Upper lobe of left lung (tissue), 4 donors: ENCODE measurements at regions not wholly inside any gene's neighbourhood (a gene's known extent, or its start where the extent isn't known, plus 50 kb on each side); places are given as distances from the start of the nearest gene placed in this dataset.

ENCODE experiments used
- POLR2A ChIP-seq, 4 donors: fragments of 450-650 bp; IDR thresholded peaks; one replicate each; pipeline ENCODE4 v1.5.1; 2016 to 2017; ENCODE audit warnings: antibody characterized with exemption in 4 of 4, mild to moderate bottlenecking in 2 of 4
- TF ChIP-seq, protein P1 (sequence below), 6 experiments: fragments of 450-650 bp in 4 of 6; fragments of 200-600 bp in 2 of 6; sonication (generic) in 2 of 6; IDR thresholded peaks; one replicate each; pipeline ENCODE4 v1.5.1; 2016 to 2019; ENCODE audit warnings: antibody characterized with exemption in 6 of 6

DNA sequence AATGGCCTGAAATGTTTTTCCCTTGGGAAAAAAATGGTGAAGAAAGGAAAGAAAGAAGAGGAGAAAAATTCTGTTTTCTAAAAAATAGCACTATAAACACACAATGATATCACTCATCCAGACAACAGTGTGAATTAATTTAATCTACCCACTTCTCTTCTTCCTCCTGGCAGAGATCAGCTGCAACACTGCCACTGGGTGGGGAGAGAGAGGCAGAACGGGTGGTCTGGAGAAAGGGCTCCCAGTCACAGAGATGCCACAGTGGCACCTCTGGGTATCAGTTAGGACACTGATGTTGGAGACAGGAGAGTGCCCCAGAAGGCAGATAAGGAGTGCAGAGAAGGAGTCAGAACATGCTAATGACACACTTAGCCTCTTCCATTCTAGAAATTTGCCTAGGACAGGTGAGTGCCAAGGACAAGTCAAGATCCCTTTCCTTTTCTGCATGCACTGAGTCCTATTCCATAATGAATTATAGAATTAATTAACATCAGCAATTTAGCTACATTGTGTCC lies 168.6 kb downstream of the SUCLA2 start:
- no peak for TF ChIP-seq POLR2A (IDR thresholded peaks at IDR 0.05)
- TF ChIP-seq, protein P1, sequence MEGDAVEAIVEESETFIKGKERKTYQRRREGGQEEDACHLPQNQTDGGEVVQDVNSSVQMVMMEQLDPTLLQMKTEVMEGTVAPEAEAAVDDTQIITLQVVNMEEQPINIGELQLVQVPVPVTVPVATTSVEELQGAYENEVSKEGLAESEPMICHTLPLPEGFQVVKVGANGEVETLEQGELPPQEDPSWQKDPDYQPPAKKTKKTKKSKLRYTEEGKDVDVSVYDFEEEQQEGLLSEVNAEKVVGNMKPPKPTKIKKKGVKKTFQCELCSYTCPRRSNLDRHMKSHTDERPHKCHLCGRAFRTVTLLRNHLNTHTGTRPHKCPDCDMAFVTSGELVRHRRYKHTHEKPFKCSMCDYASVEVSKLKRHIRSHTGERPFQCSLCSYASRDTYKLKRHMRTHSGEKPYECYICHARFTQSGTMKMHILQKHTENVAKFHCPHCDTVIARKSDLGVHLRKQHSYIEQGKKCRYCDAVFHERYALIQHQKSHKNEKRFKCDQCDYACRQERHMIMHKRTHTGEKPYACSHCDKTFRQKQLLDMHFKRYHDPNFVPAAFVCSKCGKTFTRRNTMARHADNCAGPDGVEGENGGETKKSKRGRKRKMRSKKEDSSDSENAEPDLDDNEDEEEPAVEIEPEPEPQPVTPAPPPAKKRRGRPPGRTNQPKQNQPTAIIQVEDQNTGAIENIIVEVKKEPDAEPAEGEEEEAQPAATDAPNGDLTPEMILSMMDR (IDR thresholded peaks at IDR 0.05) = no peak
